ENCODE measurements at regions not wholly inside any gene's neighbourhood (a gene's known extent, or its start where the extent isn't known, plus 50 kb on each side); places are given as distances from the start of the nearest gene placed in this dataset.

- FAIRE-seq (no peak), DNase-seq (no peak)
- Histone ChIP-seq H3K9ac (ENCODE audit: low read length in 3 of 3) (no peak overlapping the region), H3K4me3 (ENCODE audit: low read length in 3 of 3) (no peak overlapping the region), H3K36me3 (ENCODE audit: control insufficient read depth in 2 of 3, insufficient read depth in 3 of 3, low read length in 3 of 3) (no peaks in the 10 kb centered on the region), H3K27me3 (ENCODE audit: control insufficient read depth, insufficient read depth, low read length) (no peaks in the 10 kb centered on the region), H3K9me3 (ENCODE audit: control insufficient read depth in 2 of 3, insufficient read depth in 1 of 3, low read length in 3 of 3) (no peaks in the 10 kb centered on the region), H3K4me1 (ENCODE audit: control insufficient read depth in 2 of 3, insufficient read depth in 2 of 3, low read depth in 1 of 3, low read length in 3 of 3) (no peaks in the 10 kb centered on the region), H3K27ac (ENCODE audit: low read depth in 2 of 2, low read length in 2 of 2) (no peak overlapping the region)
- TF ChIP-seq CTCF (IDR thresholded peaks at IDR 0.05; ENCODE audit: borderline replicate concordance, extremely low read depth, insufficient read depth): no peak
- intact Hi-C loops (cut with DNase I): no loop called here
Observed at GRCh38 chr20:6671829-6672228, 95.7 kb upstream of the BMP2 start.

GRCh38 chr20:6668546-6668945, 98.9 kb upstream of the BMP2 start:
- TF ChIP-seq CTCF (IDR thresholded peaks at IDR 0.05; ENCODE audit: borderline replicate concordance, extremely low read depth, insufficient read depth): no peak
- intact Hi-C loops (cut with DNase I): no loop called here
- Histone ChIP-seq H3K27me3 (ENCODE audit: control insufficient read depth, insufficient read depth, low read length) (no peaks in the 10 kb centered on the region), H3K27ac (ENCODE audit: low read depth in 2 of 2, low read length in 2 of 2) (no peak overlapping the region), H3K9me3 (ENCODE audit: control insufficient read depth in 2 of 3, insufficient read depth in 1 of 3, low read length in 3 of 3) (peaks cover 0 to 1% (median 0%) of the 10 kb centered on the region in 3 donors), H3K4me3 (ENCODE audit: low read length in 3 of 3) (no peak overlapping the region), H3K36me3 (ENCODE audit: control insufficient read depth in 2 of 3, insufficient read depth in 3 of 3, low read length in 3 of 3) (no peaks in the 10 kb centered on the region), H3K4me1 (ENCODE audit: control insufficient read depth in 2 of 3, insufficient read depth in 2 of 3, low read depth in 1 of 3, low read length in 3 of 3) (no peaks in the 10 kb centered on the region), H3K9ac (ENCODE audit: low read length in 3 of 3) (no peak overlapping the region)
- DNase-seq: no peak
- FAIRE-seq: no peak

GRCh38 chr20:6665621-6666355, 101.7 kb upstream of the BMP2 start:
- H3K4me3 ChIP-seq (ENCODE audit: low read length in 3 of 3): no peak overlapping the region
- no peaks in the 10 kb centered on the region for H3K4me1 ChIP-seq (ENCODE audit: control insufficient read depth in 2 of 3, insufficient read depth in 2 of 3, low read depth in 1 of 3, low read length in 3 of 3)
- no peak overlapping the region for H3K27ac ChIP-seq (ENCODE audit: low read depth in 2 of 2, low read length in 2 of 2)
- no peak for FAIRE-seq
- DNase-seq: peak in 2 of 5 donors; percentile 29 to 35
- H3K9me3 ChIP-seq (ENCODE audit: control insufficient read depth in 2 of 3, insufficient read depth in 1 of 3, low read length in 3 of 3): peaks cover 0 to 3% (median 1%) of the 10 kb centered on the region in 3 donors
- intact Hi-C loops (cut with DNase I): no loop called here
- no peak for TF ChIP-seq CTCF (IDR thresholded peaks at IDR 0.05; ENCODE audit: borderline replicate concordance, extremely low read depth, insufficient read depth)
- H3K27me3 ChIP-seq (ENCODE audit: control insufficient read depth, insufficient read depth, low read length): no peaks in the 10 kb centered on the region
- H3K36me3 ChIP-seq (ENCODE audit: control insufficient read depth in 2 of 3, insufficient read depth in 3 of 3, low read length in 3 of 3): no peaks in the 10 kb centered on the region
- H3K9ac ChIP-seq (ENCODE audit: low read length in 3 of 3): no peak overlapping the region
